K562 (cell line): ENCODE measurements at regions not wholly inside any gene's neighbourhood (a gene's known extent, or its start where the extent isn't known, plus 50 kb on each side); places are given as distances from the start of the nearest gene placed in this dataset.

Source experiments
- MAFF ChIP-seq: IDR thresholded peaks from 2 replicates; pipeline ENCODE4 v1.6.1; 2012; ENCODE audit warnings: low read length, improper control_type of control experiment
- RREB1 ChIP-seq: fragments of 250-450 bp; sonication (Bioruptor Pico); IDR thresholded peaks from 2 replicates; pipeline ENCODE4 v1.4.0; 2020
- TF ChIP-seq, protein P1 (sequence below): fragments of 450-650 bp; IDR thresholded peaks from 2 replicates; pipeline ENCODE4 v1.6.1; 2018; ENCODE audit not compliant: partially characterized antibody
- TF ChIP-seq, protein P2 (sequence below): fragments of 450-650 bp; formaldehyde crosslinking; IDR thresholded peaks from 2 replicates; pipeline ENCODE4 v1.4.0; 2022; ENCODE audit warnings: mild to moderate bottlenecking, moderate library complexity

DNA sequence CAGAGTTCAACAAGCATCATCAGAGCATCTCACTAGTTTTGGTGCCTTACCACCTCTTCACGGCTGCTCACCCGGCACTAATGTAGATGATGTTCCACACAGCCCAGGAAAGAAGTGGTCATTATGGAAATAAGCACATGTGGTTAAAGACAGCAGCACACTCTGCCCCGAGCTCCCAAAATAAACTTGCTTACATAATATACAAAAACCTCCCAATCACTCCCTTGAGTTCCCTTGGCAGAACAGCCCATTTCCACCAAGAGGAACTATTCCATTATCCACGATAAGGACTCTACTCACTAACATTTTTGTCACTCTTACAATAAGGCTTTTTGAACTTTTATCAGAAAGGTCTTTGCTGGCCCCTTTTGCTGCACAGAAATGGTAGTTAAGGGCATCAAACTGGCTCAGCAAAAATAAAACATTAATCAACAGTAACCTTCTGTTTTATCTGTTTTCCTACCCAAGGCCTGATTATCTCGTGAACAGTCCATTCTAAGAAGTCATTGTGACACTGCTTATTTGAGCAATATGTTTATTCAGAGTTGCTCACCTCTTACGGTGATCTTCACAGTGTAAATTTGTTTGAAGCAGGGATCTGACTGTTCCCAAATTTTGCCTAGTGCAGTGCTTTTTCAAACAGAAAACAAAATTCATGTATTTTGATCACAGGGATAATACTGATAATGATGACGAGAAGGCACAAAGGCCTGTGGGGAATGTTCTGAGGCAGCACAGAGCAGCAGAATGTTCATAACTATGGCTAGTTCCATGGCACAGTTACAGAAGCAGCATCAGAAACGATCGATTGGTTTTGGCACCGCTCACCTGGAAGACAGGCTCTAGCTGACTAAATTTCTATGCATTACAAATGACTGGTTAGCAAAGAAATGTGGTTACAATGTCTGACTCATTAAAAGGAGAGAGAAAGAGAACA is 399.8 kb upstream of the PIK3R1 start (continued):
- TF ChIP-seq, protein P1, sequence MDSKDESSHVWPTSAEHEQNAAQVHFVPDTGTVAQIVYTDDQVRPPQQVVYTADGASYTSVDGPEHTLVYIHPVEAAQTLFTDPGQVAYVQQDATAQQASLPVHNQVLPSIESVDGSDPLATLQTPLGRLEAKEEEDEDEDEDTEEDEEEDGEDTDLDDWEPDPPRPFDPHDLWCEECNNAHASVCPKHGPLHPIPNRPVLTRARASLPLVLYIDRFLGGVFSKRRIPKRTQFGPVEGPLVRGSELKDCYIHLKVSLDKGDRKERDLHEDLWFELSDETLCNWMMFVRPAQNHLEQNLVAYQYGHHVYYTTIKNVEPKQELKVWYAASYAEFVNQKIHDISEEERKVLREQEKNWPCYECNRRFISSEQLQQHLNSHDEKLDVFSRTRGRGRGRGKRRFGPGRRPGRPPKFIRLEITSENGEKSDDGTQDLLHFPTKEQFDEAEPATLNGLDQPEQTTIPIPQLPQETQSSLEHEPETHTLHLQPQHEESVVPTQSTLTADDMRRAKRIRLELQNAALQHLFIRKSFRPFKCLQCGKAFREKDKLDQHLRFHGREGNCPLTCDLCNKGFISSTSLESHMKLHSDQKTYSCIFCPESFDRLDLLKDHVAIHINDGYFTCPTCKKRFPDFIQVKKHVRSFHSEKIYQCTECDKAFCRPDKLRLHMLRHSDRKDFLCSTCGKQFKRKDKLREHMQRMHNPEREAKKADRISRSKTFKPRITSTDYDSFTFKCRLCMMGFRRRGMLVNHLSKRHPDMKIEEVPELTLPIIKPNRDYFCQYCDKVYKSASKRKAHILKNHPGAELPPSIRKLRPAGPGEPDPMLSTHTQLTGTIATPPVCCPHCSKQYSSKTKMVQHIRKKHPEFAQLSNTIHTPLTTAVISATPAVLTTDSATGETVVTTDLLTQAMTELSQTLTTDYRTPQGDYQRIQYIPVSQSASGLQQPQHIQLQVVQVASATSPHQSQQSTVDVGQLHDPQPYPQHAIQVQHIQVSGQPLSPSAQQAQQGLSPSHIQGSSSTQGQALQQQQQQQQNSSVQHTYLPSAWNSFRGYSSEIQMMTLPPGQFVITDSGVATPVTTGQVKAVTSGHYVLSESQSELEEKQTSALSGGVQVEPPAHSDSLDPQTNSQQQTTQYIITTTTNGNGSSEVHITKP = peak; percentile 9
- TF ChIP-seq RREB1 (CRISPR knock-in tag) (no peak), MAFF (peak; percentile 64)
- TF ChIP-seq, protein P2, sequence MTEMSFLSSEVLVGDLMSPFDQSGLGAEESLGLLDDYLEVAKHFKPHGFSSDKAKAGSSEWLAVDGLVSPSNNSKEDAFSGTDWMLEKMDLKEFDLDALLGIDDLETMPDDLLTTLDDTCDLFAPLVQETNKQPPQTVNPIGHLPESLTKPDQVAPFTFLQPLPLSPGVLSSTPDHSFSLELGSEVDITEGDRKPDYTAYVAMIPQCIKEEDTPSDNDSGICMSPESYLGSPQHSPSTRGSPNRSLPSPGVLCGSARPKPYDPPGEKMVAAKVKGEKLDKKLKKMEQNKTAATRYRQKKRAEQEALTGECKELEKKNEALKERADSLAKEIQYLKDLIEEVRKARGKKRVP (CRISPR knock-in tag) = no peak
